Fibroblast of upper back skin (primary cell): ENCODE measurements at regions not wholly inside any gene's neighbourhood (a gene's known extent, or its start where the extent isn't known, plus 50 kb on each side); places are given as distances from the start of the nearest gene placed in this dataset.
A peak's percentile ranks its signal among the peaks of the same experiment; 100 is the strongest.

Source experiments
- DNase-seq: peaks from one replicate; pipeline ENCODE4 v3.0.0-alpha.2; 2013

DNA sequence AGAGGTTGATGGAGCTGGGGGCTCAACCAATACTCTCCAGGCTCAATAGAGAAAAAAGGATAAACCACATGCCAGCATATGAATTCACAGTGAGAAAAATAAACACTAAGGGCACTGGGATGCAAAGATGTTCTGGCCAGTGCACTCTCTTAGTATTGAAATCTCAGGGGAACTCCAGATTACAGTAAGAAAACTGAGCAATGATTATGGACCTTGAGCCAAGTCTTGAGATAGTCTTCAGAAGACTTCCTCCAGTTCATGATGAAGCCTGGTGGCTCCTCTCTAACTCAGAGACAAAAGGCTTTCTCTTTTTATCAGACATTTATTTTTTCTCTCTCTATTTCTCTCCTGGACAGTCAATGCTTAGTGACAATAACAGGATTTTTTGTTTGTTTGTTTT is 139.8 kb upstream of the SPEF2 start:
- DNase-seq: no peak

DNA sequence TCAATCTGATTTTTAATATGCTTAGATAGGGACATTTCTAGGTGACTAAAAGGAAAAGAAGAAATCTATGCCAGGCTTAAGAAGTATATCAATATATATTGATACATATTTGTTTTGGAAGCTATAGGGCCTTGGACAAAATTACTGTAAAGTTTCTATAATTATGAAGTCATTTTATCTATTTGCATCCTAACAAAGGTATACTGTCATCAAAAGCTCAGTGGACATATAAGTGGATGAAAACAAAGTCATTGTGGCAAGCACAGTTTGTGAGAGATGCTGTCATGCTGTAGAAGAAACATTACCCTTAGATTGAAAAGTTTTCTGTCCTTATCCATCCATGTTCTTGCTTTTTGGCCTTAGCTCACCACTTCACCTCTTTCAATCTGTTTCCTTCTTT is 140.3 kb upstream of the SPEF2 start:
- DNase-seq: no peak

DNA sequence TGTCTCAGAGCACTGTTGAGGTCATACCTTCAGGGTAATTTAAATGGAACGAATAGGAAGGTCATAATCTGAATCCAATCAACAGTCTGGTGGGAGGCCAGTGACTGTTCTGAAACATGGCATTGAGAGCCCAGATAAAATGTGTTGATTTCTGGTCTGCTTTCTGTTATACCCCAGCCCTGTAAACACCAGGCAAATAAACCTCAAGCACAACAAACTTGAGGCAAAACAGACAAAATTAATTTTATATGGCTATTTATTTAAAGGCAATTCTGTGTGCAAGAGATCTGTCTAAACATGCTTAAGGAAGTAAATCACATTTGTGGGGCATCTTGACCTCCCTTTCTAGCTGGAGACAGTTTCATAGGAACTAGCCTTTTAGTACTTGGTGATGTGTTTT is 140.9 kb upstream of the SPEF2 start:
- DNase-seq: no peak

DNA sequence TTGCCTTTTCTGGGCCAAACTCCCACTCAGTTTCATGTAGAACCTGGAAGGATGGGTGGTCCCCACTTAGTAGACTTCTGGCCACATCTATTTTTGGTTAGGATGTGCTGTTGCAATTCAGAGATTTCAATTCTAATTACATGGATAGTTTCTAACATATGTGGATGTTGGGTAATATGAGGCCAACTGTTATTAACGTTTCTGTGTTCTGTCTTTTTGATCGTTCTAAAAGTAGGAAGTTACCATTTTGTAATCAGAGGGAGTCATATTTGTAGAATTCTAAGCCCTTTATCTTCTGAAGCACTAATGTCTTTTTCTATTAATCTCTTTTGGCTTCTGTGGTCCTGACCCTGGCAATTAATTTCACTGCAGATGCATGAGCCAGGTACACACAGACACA is 141.6 kb upstream of the SPEF2 start:
- DNase-seq: no peak

DNA sequence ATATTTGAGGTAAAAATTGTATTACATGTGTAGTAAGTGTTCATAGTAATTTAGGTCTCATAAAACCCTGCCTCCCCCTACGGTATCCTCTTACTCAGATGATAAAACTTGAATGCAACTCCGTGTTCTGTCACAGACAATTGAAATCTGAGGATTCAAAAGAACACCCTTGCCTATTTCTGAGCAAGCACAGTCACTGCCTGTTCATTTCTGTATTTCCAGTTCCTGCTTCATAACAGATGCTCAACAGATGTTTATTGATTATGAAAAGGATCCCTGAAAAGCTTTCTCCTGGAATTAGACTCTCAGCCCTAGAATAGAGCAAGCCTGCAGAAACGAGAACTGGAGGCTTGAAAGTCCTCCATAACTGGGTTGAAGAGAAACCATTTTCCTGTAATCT is 144.1 kb upstream of the SPEF2 start:
- DNase-seq: no peak

DNA sequence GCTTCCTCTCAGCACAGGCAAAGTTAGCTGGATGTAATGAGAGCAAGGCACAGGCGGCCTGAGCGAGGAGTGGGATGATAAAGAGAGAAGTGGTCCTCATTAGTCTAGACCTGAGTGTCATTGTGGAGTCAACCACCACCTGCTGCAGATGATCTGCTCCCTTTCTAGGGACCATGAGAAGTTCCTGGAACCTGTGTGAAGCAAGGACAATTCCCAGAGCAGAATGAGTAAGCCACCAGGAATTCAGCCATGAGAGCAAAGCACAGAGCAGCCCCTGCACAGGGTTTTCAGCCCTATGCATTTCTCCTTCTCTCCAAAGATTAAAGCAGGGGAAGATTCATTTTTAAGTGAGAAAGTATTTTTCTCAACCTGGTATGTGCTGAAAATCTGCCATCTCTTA is 146.8 kb upstream of the SPEF2 start:
- peak; percentile 48 for DNase-seq

DNA sequence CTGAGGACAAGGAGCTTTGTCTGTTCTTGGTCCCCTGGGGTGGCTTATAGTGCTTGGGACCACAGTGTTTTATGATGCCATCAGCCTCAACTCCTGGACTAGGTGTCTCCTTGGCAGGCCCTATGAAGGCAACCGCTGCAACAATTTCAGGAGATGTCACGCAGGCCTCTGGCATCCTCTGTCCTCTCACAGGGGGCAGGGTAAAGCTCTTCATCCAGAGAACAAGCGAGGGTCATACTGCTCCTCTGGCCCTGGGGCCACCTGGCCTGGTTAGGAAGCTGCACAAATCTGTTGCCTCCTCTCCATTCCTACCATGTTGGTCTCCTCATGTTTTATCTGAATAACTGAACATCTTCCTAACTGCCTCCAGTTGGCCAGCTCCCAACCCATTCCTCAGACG is 148.9 kb upstream of the SPEF2 start:
- no peak for DNase-seq

DNA sequence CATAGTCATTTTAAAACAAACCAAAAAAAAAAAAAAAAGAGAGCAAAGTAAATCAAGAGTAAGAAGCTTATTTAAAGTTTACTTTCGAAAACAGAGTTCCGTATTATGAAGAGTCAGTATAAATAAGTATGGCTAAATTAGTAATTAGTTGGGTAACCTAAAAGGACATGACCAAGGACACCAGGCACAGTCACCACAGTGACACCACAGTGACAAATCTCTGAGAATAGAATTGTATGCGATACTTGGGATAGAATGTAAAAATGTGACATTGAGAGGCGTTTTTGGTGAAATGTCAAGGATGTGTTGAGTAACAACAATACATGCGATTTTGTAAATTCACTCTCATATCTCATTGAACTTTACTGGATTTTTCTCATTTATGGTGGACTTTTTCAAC is 150.9 kb upstream of the SPEF2 start:
- DNase-seq: no peak

DNA sequence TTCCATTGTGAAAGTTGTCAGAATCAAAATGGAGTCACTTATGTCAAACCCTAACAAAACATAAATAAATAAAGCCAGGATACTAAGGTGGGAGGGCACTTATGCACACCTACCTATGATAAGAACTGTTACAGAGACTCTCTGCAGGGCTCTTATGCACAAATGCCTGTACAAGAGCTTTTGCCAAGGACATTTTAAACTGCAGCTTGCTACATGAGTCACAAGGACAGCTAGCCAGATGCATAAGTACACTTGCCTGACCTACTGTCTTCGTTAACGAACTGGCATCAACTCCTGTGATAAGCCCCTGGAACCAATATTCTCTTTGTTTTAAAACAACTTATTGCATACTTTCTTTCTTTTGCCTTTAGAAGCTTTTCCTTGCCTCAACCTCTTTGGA is 152.9 kb upstream of the SPEF2 start:
- DNase-seq: no peak

DNA sequence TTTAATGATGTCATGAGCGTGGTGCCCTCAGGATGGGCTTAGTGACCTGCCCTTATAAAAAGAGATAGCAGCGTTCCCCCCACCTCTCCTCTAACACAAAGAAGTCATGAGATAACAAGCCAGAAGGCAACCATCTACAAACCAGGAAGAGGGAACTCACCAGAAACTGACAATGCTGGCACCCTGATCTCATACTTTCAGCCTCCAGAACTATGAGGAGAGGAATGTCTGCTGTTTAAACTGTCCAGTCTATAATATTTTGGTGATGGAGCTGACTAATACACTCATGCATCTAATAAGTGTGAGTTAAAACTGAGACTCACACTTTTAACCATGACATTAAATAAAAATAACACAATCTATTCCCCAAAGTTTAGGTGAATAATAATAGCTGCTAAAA is 156.1 kb upstream of the SPEF2 start:
- DNase-seq: no peak

DNA sequence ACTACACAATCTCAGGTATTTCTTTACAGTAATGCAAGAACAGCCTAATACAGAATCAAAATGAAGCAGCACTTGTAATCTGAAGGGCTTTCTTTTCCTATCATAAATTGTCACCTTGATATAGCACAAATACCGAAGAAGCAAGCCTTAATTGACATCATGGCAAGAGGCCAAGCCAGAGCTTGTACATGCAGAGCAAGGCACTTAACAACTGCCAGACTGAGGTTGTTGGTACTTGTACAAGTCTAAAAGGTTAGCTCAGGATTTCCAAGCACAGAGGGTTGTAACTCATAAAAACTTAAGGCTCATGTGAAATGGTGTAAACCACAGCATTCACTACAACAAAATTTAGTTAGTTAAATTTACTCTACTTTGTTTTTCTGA is 158.8 kb upstream of the SPEF2 start:
- DNase-seq: no peak

DNA sequence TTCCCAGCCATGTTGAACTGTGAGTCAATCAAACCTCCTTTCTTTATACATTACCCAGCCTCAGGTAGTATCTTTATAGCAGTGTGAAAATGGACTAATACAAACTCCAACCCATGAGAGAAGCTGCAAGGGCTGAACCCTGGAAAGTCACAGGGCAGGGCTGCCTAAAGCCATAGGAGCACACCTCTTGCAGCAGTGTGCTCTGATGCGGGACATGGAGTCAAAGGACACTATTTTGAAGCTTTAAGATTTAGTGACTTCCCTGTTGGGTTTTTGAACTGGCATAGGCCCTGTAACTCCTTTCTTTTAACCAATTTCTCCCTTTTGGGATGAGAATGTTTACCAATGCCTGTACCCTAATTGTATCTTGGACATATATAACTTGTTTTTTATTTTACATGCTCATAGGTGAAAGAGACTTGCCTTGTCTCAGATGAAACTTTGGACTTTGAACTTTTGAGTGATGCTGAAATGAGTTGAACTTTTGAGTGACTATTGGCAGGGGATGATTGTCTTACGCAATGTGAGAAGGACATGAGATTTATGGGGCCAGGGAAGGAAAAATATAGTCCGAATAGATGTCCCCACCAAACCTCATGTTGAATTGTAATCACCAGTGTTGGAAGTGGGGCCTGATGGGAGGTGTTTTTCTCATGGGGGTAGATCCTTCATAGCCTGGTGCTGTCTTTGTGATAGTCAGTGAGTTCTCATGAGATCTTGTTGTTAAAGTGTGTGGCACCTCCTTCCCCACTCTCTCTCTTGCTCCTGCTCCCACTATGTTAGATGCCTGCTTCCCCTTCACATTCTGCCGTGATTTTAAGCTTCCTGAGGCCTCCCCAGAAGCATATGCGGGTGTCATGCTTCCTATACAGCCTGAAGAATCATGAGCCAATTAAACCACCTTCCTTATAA is 159.5 kb upstream of the SPEF2 start:
- DNase-seq: no peak

DNA sequence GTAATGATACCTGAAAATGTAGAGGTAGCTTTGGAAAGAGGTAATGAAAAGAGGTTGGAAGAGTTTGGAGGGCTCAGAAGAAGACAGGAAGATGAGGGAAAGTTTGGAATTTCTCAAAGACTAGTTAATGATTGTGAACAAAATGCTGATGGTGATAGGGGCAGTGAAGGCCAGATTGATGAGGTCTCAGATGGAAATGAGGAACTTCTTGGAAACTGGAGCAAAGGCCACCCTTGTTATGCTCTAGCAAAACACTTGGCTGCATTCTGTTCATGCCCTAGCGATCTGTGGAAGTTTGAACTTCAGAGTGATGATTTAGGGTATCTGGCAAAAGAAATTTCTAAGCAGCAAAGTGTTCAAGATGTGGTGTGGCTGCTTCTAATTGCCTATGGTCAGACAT is 161.2 kb upstream of the SPEF2 start:
- DNase-seq: no peak

DNA sequence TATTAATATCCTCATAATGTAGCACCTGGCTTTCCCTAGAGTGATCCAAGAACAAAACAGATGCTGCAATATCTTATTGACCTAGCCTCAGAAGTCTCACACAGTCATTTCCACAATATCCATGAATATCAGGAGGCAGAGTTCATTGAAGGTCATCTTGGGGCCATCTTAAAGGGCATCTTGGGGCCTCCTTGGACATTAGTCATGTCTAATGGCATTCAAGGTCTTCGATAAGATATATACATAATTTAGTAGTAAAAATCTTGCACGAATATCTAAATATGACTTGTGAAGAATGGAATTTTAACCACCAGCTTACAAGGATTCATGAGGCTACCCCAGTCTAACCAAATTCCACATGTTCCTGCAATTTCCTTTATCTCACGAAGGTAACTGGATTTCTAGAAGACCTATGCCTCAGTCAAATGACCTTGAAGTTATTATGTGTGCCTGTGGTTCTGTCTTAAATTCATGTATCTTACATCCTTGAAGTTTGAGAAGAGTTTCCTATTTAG is 163.6 kb upstream of the SPEF2 start:
- no peak for DNase-seq

DNA sequence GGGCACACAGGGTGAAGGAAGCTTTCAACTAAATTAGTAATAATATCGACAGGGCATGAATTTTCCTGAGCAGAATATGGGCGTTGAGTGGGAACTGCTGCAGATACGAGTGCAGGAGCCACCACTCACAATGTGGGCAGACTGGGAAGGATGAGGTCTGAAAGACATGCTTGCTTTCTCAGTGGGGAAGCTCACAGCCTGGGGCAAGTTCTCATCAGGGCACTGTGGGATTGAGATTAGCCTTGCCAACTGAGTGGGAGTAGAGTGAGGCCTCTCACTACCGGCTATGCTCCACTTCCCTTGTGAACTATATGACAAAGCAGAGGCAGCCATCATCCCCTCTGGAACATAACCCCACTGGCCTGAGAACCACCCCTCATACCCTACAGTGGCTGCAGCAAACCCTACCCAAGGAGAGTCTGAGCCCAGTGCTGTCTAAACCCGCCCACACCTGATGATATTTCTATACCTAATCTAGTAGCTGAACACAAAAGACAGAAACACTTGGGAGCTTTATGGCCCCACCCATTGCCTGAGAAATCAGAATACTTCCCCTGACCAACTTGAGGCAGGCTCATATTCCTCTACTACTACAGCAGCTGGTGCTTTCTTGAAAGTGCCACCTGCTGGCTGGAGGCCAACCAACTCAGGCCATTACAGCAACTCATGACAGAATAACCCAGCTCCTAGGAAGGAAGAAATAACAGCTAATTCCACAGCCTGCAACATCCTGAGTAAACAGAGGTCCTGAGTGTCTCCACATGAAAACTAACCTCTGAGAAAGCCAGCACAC is 173.7 kb upstream of the SPEF2 start:
- DNase-seq: no peak

DNA sequence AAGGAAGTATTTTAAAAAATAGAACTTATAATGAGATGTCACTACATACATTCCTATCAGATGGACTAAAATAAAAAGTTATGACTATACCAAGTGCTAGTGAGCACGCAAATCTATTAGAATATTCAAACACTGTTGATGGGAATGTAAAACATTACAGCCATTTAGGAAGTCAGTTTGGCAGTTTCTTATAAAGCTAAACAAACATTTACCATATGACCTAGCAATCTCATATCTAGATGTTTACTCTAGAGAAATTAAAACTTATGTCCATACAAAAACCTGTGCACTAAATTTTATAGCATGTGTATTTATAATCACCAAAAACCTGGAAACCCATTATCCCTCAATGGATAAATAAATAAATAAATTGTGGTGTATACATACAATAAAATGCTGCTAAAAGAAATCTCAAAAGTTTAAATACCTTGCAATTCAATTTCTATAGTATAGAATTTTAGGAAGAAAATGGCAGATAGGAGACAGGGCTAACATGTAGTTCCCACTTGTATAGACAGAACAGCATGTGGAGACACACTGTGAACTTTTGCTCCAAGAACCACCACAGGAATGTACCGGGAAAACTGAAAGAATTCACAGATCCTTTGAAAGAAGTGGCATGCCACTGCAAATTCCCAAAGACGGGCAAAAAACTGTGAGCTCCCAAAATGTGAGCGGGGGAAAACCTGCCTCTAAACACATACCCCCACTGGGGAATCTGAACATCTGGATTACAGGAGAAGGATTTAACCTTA is 174.6 kb upstream of the SPEF2 start:
- DNase-seq: peak; percentile 52

DNA sequence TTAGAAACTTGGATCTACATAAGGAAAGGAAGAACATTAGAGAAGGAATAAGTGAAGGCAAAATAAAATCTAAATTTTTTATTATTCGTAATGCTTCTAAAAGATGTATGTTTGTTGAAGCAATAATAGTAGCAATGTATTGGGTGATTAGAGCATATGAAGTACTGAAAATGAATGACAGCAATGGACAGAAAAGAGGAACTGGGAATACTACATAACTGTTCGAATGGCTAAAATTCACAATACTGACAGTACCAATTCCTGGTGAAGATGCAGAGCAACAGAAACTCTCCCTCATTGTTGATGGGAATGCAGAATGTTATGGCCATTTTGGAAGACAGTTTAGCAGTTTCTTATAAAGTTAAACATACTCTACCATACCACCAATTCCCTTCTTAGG is 177.3 kb upstream of the SPEF2 start:
- DNase-seq: no peak

DNA sequence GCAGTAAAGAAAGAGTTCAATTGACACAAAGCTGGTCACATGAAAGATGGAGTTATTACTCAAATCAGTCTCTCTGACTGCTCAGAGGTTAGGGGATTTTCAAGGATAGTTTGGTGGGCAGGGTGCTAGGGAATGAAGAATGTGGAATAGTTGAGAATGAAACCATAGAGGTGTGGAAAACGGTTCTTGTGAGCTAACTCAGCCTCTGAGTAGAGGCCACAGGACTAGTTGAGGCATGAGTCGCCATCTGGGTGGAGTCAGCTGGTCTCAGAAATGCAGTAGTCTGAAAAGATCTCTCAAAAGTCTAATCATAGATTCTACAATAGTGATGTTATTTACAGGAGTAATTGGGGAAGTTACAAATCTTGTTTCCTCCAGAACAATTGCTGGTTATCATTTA is 178.9 kb upstream of the SPEF2 start:
- no peak for DNase-seq

DNA sequence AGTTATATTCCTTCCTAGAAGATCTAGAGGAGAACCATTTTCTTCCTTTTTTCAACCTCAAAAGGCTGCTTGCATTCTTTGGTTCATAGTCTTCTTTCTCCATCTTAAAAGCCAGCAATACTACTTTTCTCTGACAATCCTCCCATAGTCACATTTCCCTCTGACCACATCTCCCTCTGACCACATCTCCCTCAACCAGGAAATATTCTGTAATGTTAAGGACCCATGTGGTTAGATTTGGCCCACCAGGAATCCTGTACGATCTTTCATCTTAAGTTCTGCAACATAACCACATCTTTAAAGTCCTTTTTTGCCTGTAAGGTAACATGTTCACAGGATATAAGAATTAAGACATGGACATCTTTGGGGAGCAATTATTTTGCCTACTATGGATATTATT is 179.4 kb upstream of the SPEF2 start:
- no peak for DNase-seq

DNA sequence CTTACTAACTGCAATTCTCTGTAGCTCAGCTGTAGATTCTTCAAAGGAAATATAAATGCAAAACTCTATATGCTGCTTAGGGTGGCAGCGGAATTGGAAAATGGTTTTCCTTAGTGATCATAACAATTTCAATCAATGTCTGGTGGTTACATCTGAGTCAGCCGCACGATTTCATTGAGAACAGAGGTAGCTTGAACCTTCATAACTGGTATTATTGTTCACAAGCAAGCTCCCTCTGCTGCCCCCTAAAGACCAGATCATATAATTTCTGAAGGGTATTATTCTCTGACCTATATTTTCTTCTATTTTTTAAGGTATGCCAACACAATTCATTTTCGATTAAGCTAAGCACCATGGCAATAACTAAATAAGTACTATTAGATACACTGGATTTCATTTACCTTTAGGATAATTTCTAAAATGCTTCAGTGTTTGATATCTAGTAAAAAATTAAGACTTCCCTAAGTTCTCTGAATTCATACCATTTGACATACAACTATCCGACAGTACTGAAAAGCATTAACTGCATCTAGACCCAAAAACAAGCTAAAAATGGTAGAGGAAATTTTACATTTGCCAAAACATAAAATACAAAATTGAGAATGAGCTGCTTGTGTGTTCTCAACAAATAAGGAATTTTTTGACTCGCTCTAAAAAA is 181.1 kb upstream of the SPEF2 start:
- peak; percentile 45 for DNase-seq

DNA sequence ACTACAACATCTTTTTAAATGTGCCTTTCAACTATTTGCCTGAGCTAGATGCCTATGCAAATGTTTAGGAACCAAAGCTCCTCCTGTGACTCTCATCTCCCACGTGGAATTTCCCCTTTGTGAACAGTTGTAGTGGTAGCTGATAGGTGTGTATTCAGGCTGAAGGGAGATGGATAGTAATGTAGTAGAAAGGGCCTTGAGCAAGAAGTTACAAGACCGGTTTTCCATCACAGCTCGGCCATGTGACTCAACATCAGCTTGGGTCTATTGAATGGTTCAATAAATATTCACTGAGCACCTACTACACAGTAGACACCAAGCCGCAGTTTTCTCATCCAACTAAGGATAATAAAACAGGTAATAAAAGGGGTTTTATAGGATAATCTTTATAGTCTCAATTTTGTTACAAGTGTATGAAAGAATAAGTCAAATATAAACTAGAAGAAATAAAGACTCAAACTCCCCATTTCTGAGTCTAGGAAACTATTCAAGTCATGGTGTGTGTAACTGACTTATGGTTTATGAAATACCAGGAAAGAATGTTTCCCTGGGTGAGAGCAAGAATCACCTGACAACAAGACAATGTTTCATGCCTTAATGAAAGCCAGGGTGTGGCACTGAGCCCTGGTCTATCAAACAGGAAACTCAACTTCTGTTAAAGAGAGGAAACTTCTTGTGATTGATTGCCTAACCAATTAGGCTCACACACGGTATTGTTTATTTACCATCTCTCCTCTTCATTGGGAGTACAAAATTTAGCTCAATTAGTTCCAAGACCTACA is 187.1 kb upstream of the SPEF2 start:
- no peak for DNase-seq

DNA sequence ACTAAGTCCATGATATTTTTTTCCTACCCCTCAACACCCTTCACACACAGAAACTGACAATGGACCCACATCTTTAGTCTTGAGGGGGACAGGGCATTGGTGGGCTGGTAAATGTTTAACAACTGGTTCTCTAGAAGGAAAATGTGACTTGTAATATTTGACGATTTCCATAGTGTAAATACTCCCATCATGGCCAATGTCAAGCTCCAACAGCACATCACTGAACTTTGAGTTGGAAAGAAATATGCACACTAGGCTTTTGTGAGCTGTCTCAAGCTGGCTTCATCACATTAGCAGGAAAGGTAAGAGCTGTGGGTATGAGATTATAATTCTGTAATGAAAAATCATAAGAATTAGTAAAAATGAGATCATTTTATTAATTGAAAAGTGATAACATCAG is 189.9 kb upstream of the PRLR start:
- DNase-seq: no peak
